Kidney (tissue), 13 donors: ENCODE measurements at regions not wholly inside any gene's neighbourhood (a gene's known extent, or its start where the extent isn't known, plus 50 kb on each side); places are given as distances from the start of the nearest gene placed in this dataset.
A peak's percentile ranks its signal among the peaks of the same experiment; 100 is the strongest.

Experiments
- DNase-seq, 5 donors: peaks; one replicate each; pipeline ENCODE4 v3.0.0-alpha.2; 2013 to 2020
- FAIRE-seq: peaks from 2 replicates; lab custom pipeline; 2012; peaks lifted over from hg19 to GRCh38; lab: Jason Lieb, UNC
- H3K27ac ChIP-seq, 2 donors: one replicate each; pipeline ENCODE4 v1.7.0; 2013; ENCODE audit warnings: low read depth in 2 of 2, low read length in 2 of 2, inconsistent platforms in 1 of 2
- H3K27me3 ChIP-seq: one replicate; pipeline ENCODE4 v1.7.1; 2013; ENCODE audit warnings: low read length, inconsistent platforms; ENCODE audit not compliant: control insufficient read depth, insufficient read depth
- H3K36me3 ChIP-seq, 3 donors: one replicate each; pipeline versions ENCODE4 v1.7.0 to v1.7.1; 2013; ENCODE audit warnings: low read length in 3 of 3, control low read depth in 1 of 3, inconsistent platforms in 1 of 3; ENCODE audit not compliant: insufficient read depth in 3 of 3, control insufficient read depth in 2 of 3
- H3K4me1 ChIP-seq, 3 donors: one replicate each; pipeline versions ENCODE4 v1.7.0 to v1.7.1; 2013; ENCODE audit warnings: low read length in 3 of 3, inconsistent platforms in 1 of 3, low read depth in 1 of 3; ENCODE audit not compliant: control insufficient read depth in 2 of 3, insufficient read depth in 2 of 3
- H3K4me3 ChIP-seq, 3 donors: one replicate each; pipeline versions ENCODE4 v1.7.0 to v1.8.1; 2013; ENCODE audit warnings: low read length in 3 of 3, control low read depth in 1 of 3, inconsistent platforms in 1 of 3
- H3K9ac ChIP-seq, 3 donors: one replicate each; pipeline versions ENCODE4 v1.7.0 to v1.7.1; 2013; ENCODE audit warnings: low read length in 3 of 3, control low read depth in 1 of 3, inconsistent platforms in 1 of 3
- H3K9me3 ChIP-seq, 3 donors: one replicate each; pipeline versions ENCODE4 v1.7.0 to v1.7.1; 2013; ENCODE audit warnings: low read length in 3 of 3, control low read depth in 1 of 3, inconsistent platforms in 1 of 3; ENCODE audit not compliant: control insufficient read depth in 2 of 3, insufficient read depth in 1 of 3
- intact Hi-C: fragments of 100-400 bp; cut with DNase I; formaldehyde crosslinking; loops from one replicate; pipeline ENCODE4 v1.11.1; 2022
- TF ChIP-seq, protein P1 (sequence below): IDR thresholded peaks from 3 replicates; pipeline ENCODE4 v1.5.1; 2012; ENCODE audit warnings: mild to moderate bottlenecking, moderate library complexity, borderline replicate concordance; ENCODE audit not compliant: insufficient read depth; ENCODE audit errors: extremely low read depth
- donor health status: control.
- donor health status: control.
- donor health status: control.
- donor health status: control.
- donor health status: control.
- donor health status: DM: yes; HTN: yes; CAD: no.
- donor health status: Normal renal cell carcinoma (clear cell type).

GRCh38 chr12:86608638-86609037, 352.4 kb upstream of the MGAT4C start:
- intact Hi-C loops: no loop called here
- DNase-seq (no peak), FAIRE-seq (no peak)
- TF ChIP-seq, protein P1, sequence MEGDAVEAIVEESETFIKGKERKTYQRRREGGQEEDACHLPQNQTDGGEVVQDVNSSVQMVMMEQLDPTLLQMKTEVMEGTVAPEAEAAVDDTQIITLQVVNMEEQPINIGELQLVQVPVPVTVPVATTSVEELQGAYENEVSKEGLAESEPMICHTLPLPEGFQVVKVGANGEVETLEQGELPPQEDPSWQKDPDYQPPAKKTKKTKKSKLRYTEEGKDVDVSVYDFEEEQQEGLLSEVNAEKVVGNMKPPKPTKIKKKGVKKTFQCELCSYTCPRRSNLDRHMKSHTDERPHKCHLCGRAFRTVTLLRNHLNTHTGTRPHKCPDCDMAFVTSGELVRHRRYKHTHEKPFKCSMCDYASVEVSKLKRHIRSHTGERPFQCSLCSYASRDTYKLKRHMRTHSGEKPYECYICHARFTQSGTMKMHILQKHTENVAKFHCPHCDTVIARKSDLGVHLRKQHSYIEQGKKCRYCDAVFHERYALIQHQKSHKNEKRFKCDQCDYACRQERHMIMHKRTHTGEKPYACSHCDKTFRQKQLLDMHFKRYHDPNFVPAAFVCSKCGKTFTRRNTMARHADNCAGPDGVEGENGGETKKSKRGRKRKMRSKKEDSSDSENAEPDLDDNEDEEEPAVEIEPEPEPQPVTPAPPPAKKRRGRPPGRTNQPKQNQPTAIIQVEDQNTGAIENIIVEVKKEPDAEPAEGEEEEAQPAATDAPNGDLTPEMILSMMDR: no peak
- H3K27ac ChIP-seq: no peak overlapping the region
- H3K9ac ChIP-seq: no peak overlapping the region
- no peak overlapping the region for H3K4me3 ChIP-seq
- H3K4me1 ChIP-seq: no peaks in the 10 kb centered on the region
- no peaks in the 10 kb centered on the region for H3K36me3 ChIP-seq
- H3K27me3 ChIP-seq: no peaks in the 10 kb centered on the region
- no peaks in the 10 kb centered on the region for H3K9me3 ChIP-seq

GRCh38 chr12:86601550-86602308, 345.5 kb upstream of the MGAT4C start:
- DNase-seq: peak in 1 of 5 donors; percentile 56
- TF ChIP-seq, protein P1: no peak
- Histone ChIP-seq H3K27ac (no peak overlapping the region), H3K9ac (no peak overlapping the region), H3K4me3 (no peak overlapping the region), H3K4me1 (no peaks in the 10 kb centered on the region), H3K27me3 (no peaks in the 10 kb centered on the region), H3K9me3 (no peaks in the 10 kb centered on the region), H3K36me3 (no peaks in the 10 kb centered on the region)
- intact Hi-C loops: no loop called here
- no peak for FAIRE-seq

- DNase-seq (peak in 1 of 5 donors; percentile 53), FAIRE-seq (no peak)
- Histone ChIP-seq H3K27ac (no peak overlapping the region), H3K27me3 (no peaks in the 10 kb centered on the region), H3K9ac (no peak overlapping the region), H3K4me3 (no peak overlapping the region), H3K9me3 (no peaks in the 10 kb centered on the region), H3K4me1 (no peaks in the 10 kb centered on the region), H3K36me3 (no peaks in the 10 kb centered on the region)
- intact Hi-C loops: no loop called here
- TF ChIP-seq, protein P1: no peak
Measured at GRCh38 chr12:86600664-86601231, 344.6 kb upstream of the MGAT4C start.
